ENCODE measurements at regions not wholly inside any gene's neighbourhood (a gene's known extent, or its start where the extent isn't known, plus 50 kb on each side); places are given as distances from the start of the nearest gene placed in this dataset.

DNA sequence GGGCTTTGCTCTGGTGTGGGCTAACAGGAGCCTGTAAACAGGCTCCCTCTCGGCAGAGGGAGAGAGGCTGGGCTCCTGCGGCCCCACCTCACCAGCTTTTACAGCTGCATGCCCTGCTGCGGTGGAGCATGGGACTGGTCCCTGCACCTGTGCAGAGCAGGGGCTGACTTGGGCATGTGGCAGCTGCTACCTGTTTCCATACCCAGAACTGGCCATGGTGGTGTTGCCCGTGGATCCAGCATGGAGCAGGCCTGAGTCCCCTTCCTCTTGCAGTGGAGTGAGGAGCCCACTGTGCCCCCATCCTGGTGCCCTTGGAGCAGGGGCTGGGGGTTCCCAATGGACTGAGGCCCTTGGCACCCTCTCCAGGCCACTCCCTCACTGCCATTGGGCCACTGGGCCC lies 91.9 kb upstream of the MGMT start:
- Histone ChIP-seq H3K9ac (replicated peaks; ENCODE audit: extremely low read depth, insufficient read depth, low read length) (no peak overlapping the region), H3K27ac (ENCODE audit: insufficient read depth, low read depth, low read length) (no peak overlapping the region), H3K9me3 (replicated peaks; ENCODE audit: control insufficient read depth, insufficient read depth, low read length) (no peaks in the 10 kb centered on the region), H3K4me2 (ENCODE audit: insufficient read depth, low read length) (no peak overlapping the region), H3K79me2 (ENCODE audit: control insufficient read depth, insufficient read depth, low read length) (no peaks in the 10 kb centered on the region), H3K4me1 (ENCODE audit: control insufficient read depth, extremely low read depth, insufficient read depth, low read length) (no peaks in the 10 kb centered on the region), H3K36me3 (ENCODE audit: control insufficient read depth in 2 of 2, extremely low read depth in 1 of 2, insufficient read depth in 2 of 2, low read length in 2 of 2) (no peaks in the 10 kb centered on the region), H4K20me1 (replicated peaks; ENCODE audit: control insufficient read depth, extremely low read depth, insufficient read depth, low read length) (no peaks in the 10 kb centered on the region), H3K9me1 (replicated peaks; ENCODE audit: control insufficient read depth, extremely low read depth, insufficient read depth, low read length) (no peaks in the 10 kb centered on the region), H2AFZ (ENCODE audit: low read depth, low read length) (no peak overlapping the region), H3K27me3 (ENCODE audit: control insufficient read depth in 2 of 2, insufficient read depth in 2 of 2, low read length in 2 of 2) (no peaks in the 10 kb centered on the region), H3K4me3 (replicated peaks in 1 of 3; ENCODE audit: insufficient read depth in 1 of 3, low read depth in 1 of 3, low read length in 3 of 3) (no peak overlapping the region)
- intact Hi-C loops (cut with micrococcal nuclease), result no loop called here
- ChIA-PET POLR2A (no interaction called here), CTCF (no interaction called here)
- TF ChIP-seq, protein P1, sequence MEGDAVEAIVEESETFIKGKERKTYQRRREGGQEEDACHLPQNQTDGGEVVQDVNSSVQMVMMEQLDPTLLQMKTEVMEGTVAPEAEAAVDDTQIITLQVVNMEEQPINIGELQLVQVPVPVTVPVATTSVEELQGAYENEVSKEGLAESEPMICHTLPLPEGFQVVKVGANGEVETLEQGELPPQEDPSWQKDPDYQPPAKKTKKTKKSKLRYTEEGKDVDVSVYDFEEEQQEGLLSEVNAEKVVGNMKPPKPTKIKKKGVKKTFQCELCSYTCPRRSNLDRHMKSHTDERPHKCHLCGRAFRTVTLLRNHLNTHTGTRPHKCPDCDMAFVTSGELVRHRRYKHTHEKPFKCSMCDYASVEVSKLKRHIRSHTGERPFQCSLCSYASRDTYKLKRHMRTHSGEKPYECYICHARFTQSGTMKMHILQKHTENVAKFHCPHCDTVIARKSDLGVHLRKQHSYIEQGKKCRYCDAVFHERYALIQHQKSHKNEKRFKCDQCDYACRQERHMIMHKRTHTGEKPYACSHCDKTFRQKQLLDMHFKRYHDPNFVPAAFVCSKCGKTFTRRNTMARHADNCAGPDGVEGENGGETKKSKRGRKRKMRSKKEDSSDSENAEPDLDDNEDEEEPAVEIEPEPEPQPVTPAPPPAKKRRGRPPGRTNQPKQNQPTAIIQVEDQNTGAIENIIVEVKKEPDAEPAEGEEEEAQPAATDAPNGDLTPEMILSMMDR (IDR thresholded peaks at IDR 0.05; ENCODE audit: extremely low read depth in 1 of 2, insufficient read depth in 1 of 2, low read depth in 1 of 2, low read length in 2 of 2), result no peak
- no peak for TF ChIP-seq GATA2 (IDR thresholded peaks at IDR 0.05; ENCODE audit: insufficient read depth, insufficient read length, low read depth, low read length)
- no peak for TF ChIP-seq MYC (IDR thresholded peaks at IDR 0.05; ENCODE audit: low read depth, low read length)
- TF ChIP-seq FOS (IDR thresholded peaks at IDR 0.05; ENCODE audit: borderline replicate concordance, insufficient read depth, low read length), result no peak
- DNase-seq (ENCODE audit: low read depth, low spot score) (no peak), FAIRE-seq (no peak)
- BruUV-seq (replicated peaks), result no TSS peak
- dilution Hi-C loops (cut with MboI; ENCODE audit: extremely low pct_ligation_motif_present, low sequenced_read_pairs), result no loop called here

DNA sequence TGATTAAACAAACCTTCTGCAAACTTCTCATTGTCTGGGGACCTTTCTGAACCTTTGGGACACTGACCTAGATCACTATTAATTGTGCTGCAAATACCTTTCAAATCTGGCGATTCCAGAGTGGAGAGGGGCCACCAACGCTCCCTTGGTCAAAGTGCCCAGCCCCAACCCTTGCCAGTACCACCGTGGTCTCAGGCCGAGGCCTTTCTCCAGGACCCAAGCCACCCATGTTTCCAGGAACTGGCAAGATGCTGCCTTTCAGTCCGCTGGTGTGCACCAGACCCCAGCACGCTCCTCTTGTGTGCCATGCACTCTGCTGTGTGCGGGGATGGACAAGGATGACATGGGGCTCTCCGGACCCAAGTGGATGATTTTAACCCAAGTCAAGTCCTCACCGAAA lies 91.1 kb upstream of the MGMT start:
- FAIRE-seq (no peak), DNase-seq (ENCODE audit: low read depth, low spot score) (no peak)
- H3K4me3 ChIP-seq (replicated peaks in 1 of 3; ENCODE audit: insufficient read depth in 1 of 3, low read depth in 1 of 3, low read length in 3 of 3), result no peak overlapping the region
- no peaks in the 10 kb centered on the region for H3K79me2 ChIP-seq (ENCODE audit: control insufficient read depth, insufficient read depth, low read length)
- H4K20me1 ChIP-seq (replicated peaks; ENCODE audit: control insufficient read depth, extremely low read depth, insufficient read depth, low read length), result no peaks in the 10 kb centered on the region
- peaks cover 1% of the 10 kb centered on the region for H3K9me3 ChIP-seq (replicated peaks; ENCODE audit: control insufficient read depth, insufficient read depth, low read length)
- no peak for TF ChIP-seq MYC (IDR thresholded peaks at IDR 0.05; ENCODE audit: low read depth, low read length)
- no peak for TF ChIP-seq EZH2 (IDR thresholded peaks at IDR 0.05; ENCODE audit: borderline replicate concordance, low read depth, low read length, severe bottlenecking)
- no peak for TF ChIP-seq POLR2AphosphoS5 (IDR thresholded peaks at IDR 0.05; ENCODE audit: insufficient read depth, low read depth, low read length)
- H3K9ac ChIP-seq (replicated peaks; ENCODE audit: extremely low read depth, insufficient read depth, low read length), result no peak overlapping the region
- CTCF ChIA-PET, result no interaction called here
- H3K27ac ChIP-seq (ENCODE audit: insufficient read depth, low read depth, low read length), result no peak overlapping the region
- dilution Hi-C loops (cut with MboI; ENCODE audit: extremely low pct_ligation_motif_present, low sequenced_read_pairs), result no loop called here
- H3K4me2 ChIP-seq (ENCODE audit: insufficient read depth, low read length), result no peak overlapping the region
- no TSS peak for BruUV-seq (replicated peaks)
- intact Hi-C loops (cut with micrococcal nuclease), result no loop called here
- H3K4me1 ChIP-seq (ENCODE audit: control insufficient read depth, extremely low read depth, insufficient read depth, low read length), result no peaks in the 10 kb centered on the region
- H2AFZ ChIP-seq (ENCODE audit: low read depth, low read length), result no peak overlapping the region
- no peaks in the 10 kb centered on the region for H3K36me3 ChIP-seq (ENCODE audit: control insufficient read depth in 2 of 2, extremely low read depth in 1 of 2, insufficient read depth in 2 of 2, low read length in 2 of 2)
- no peaks in the 10 kb centered on the region for H3K27me3 ChIP-seq (ENCODE audit: control insufficient read depth in 2 of 2, insufficient read depth in 2 of 2, low read length in 2 of 2)
- no peaks in the 10 kb centered on the region for H3K9me1 ChIP-seq (replicated peaks; ENCODE audit: control insufficient read depth, extremely low read depth, insufficient read depth, low read length)
- POLR2A ChIA-PET, result no interaction called here
